ENCODE measurements at regions not wholly inside any gene's neighbourhood (a gene's known extent, or its start where the extent isn't known, plus 50 kb on each side); places are given as distances from the start of the nearest gene placed in this dataset.

GRCh38 chr15:97045666-97046421, 715.3 kb downstream of the NR2F2 start:
- H3K9me3 ChIP-seq: peaks cover 0 to 2% (median 0%) of the 10 kb centered on the region in 12 donors
- WGBS, 4 donors: 69 to 78% (median 71%) methylated on average over 4 of the region's 4 CpGs
- ATAC-seq (no peak), DNase-seq (no peak)
- intact Hi-C loops (cut with DNase I): no loop called here
- H3K27me3 ChIP-seq: no peaks in the 10 kb centered on the region
- H3K27ac ChIP-seq: no peak overlapping the region
- no peaks in the 10 kb centered on the region for H3K4me1 ChIP-seq
- H3K4me3 ChIP-seq: no peak overlapping the region
- TF ChIP-seq POLR2A (IDR thresholded peaks at IDR 0.05) (no peak), CTCF (IDR thresholded peaks at IDR 0.05) (no peak)
- no peaks in the 10 kb centered on the region for H3K36me3 ChIP-seq

- TF ChIP-seq CTCF (IDR thresholded peaks at IDR 0.05): no peak
- no peak for TF ChIP-seq POLR2A (IDR thresholded peaks at IDR 0.05)
- 78 to 85% (median 81%) methylated on average over 3 of the region's 3 CpGs for WGBS, 4 donors
Observed at GRCh38 chr15:97052513-97052912, 722.0 kb downstream of the NR2F2 start.

GRCh38 chr15:97053635-97054034, 723.1 kb downstream of the NR2F2 start:
- Histone ChIP-seq H3K4me3 (no peak overlapping the region), H3K27me3 (peaks cover 0 to 6% (median 0%) of the 10 kb centered on the region in 9 donors), H3K4me1 (no peaks in the 10 kb centered on the region), H3K27ac (no peak overlapping the region), H3K9me3 (no peaks in the 10 kb centered on the region), H3K36me3 (no peaks in the 10 kb centered on the region)
- TF ChIP-seq CTCF (IDR thresholded peaks at IDR 0.05): no peak
- TF ChIP-seq POLR2A (IDR thresholded peaks at IDR 0.05): no peak
- 39 to 66% (median 40%) methylated on average over 2 of the region's 2 CpGs for WGBS, 4 donors
- intact Hi-C loops (cut with DNase I): no loop called here
- ATAC-seq (no peak), DNase-seq (no peak)

More at GRCh38 chr15:97052513-97052912, 722.0 kb downstream of the NR2F2 start:
- peaks cover 0 to 6% (median 0%) of the 10 kb centered on the region in 9 donors for H3K27me3 ChIP-seq
- no peak for DNase-seq
- no peaks in the 10 kb centered on the region for H3K9me3 ChIP-seq
- no peaks in the 10 kb centered on the region for H3K4me1 ChIP-seq
- intact Hi-C loops (cut with DNase I): no loop called here
- no peak for ATAC-seq
- no peak overlapping the region for H3K27ac ChIP-seq
- no peak overlapping the region for H3K4me3 ChIP-seq
- no peaks in the 10 kb centered on the region for H3K36me3 ChIP-seq

GRCh38 chr15:97057503-97057902, 727.0 kb downstream of the NR2F2 start:
- Histone ChIP-seq H3K27ac (no peak overlapping the region), H3K27me3 (peaks cover 0 to 6% (median 0%) of the 10 kb centered on the region in 9 donors), H3K36me3 (no peaks in the 10 kb centered on the region), H3K9me3 (no peaks in the 10 kb centered on the region), H3K4me3 (no peak overlapping the region), H3K4me1 (no peaks in the 10 kb centered on the region)
- 84 to 88% (median 86%) methylated on average over 6 of the region's 6 CpGs for WGBS, 4 donors
- ATAC-seq (no peak), DNase-seq (no peak)
- intact Hi-C loops (cut with DNase I): no loop called here
- no peak for TF ChIP-seq POLR2A (IDR thresholded peaks at IDR 0.05)
- no peak for TF ChIP-seq CTCF (IDR thresholded peaks at IDR 0.05)

Measured in heart left ventricle (tissue), 16 donors.